ENCODE measurements at regions not wholly inside any gene's neighbourhood (a gene's known extent, or its start where the extent isn't known, plus 50 kb on each side); places are given as distances from the start of the nearest gene placed in this dataset.

- DNase-seq (ENCODE audit: low spot score), result no peak
- Histone ChIP-seq H3K4me3 (no peak overlapping the region), H3K27ac (no peak overlapping the region)
- TF ChIP-seq CTCF (IDR thresholded peaks at IDR 0.05), result no peak
These were observed 278.0 kb upstream of the BOD1L1 start for GRCh38 chr4:13905543-13905942.

- TF ChIP-seq CTCF (IDR thresholded peaks at IDR 0.05), result no peak
- H3K4me3 ChIP-seq, result no peak overlapping the region
- DNase-seq (ENCODE audit: low spot score), result no peak
- no peak overlapping the region for H3K27ac ChIP-seq
These were observed 279.2 kb upstream of the BOD1L1 start for GRCh38 chr4:13906727-13907126.

- no peak for TF ChIP-seq CTCF (IDR thresholded peaks at IDR 0.05)
- DNase-seq (ENCODE audit: low spot score), result no peak
- no peak overlapping the region for H3K4me3 ChIP-seq
These were observed 279.8 kb upstream of the BOD1L1 start for GRCh38 chr4:13907255-13907751.

GRCh38 chr4:13908455-13908854 is 280.9 kb upstream of the BOD1L1 start:
- no peak for TF ChIP-seq CTCF (IDR thresholded peaks at IDR 0.05)
- H3K27ac ChIP-seq, result no peak overlapping the region
- DNase-seq (ENCODE audit: low spot score), result no peak
- no peak overlapping the region for H3K4me3 ChIP-seq

More at GRCh38 chr4:13907255-13907751, 279.8 kb upstream of the BOD1L1 start:
- H3K27ac ChIP-seq, result peak overlapping the region in 1 of 2 donors; percentile 18

GRCh38 chr4:13910556-13910955 is 283.0 kb upstream of the BOD1L1 start:
- TF ChIP-seq CTCF (IDR thresholded peaks at IDR 0.05), result no peak
- no peak for DNase-seq (ENCODE audit: low spot score)
- H3K27ac ChIP-seq, result no peak overlapping the region
- no peak overlapping the region for H3K4me3 ChIP-seq

GRCh38 chr4:13911256-13911655 is 283.7 kb upstream of the BOD1L1 start:
- no peak for TF ChIP-seq CTCF (IDR thresholded peaks at IDR 0.05)

GRCh38 chr4:13912436-13912925 is 285.0 kb upstream of the BOD1L1 start:
- no peak for DNase-seq (ENCODE audit: low spot score)
- no peak for TF ChIP-seq CTCF (IDR thresholded peaks at IDR 0.05)
- Histone ChIP-seq H3K27ac (no peak overlapping the region), H3K4me3 (no peak overlapping the region)

More at GRCh38 chr4:13911256-13911655, 283.7 kb upstream of the BOD1L1 start:
- no peak for DNase-seq (ENCODE audit: low spot score)
- Histone ChIP-seq H3K27ac (no peak overlapping the region), H3K4me3 (no peak overlapping the region)

Measured in coronary artery (tissue), 2 donors.